H9 (cell line): ENCODE measurements at regions not wholly inside any gene's neighbourhood (a gene's known extent, or its start where the extent isn't known, plus 50 kb on each side); places are given as distances from the start of the nearest gene placed in this dataset.

Experiments
- DNase-seq: peaks from one replicate; pipeline ENCODE4 v3.0.0-alpha.2; 2017
- H2AFZ ChIP-seq: one replicate; pipeline ENCODE4 v1.6.1; 2013; ENCODE audit warnings: mild to moderate bottlenecking, low read length, control low read depth, moderate library complexity
- H2AK5ac ChIP-seq: 2 replicates; pipeline ENCODE4 v1.6.1; 2013; ENCODE audit warnings: low read length, control low read depth, mixed read lengths; ENCODE audit not compliant: insufficient read length
- H2BK120ac ChIP-seq: one replicate; pipeline ENCODE4 v1.6.1; 2013; ENCODE audit warnings: low read depth, mild to moderate bottlenecking, low read length, control low read depth, inconsistent platforms; ENCODE audit not compliant: poor library complexity, severe bottlenecking
- H2BK12ac ChIP-seq: 2 replicates; pipeline ENCODE4 v1.6.1; 2013; ENCODE audit warnings: low read length, control low read depth, mixed read lengths, low read depth; ENCODE audit not compliant: insufficient read length
- H2BK15ac ChIP-seq: 2 replicates; pipeline ENCODE4 v1.6.1; 2013; ENCODE audit warnings: low read depth, low read length, control low read depth
- H2BK20ac ChIP-seq: one replicate; pipeline ENCODE4 v1.6.1; 2013; ENCODE audit warnings: low read depth, mild to moderate bottlenecking, low read length, control low read depth, inconsistent platforms; ENCODE audit not compliant: poor library complexity, severe bottlenecking
- H2BK5ac ChIP-seq: 2 replicates; pipeline ENCODE4 v1.6.1; 2013; ENCODE audit warnings: low read length, control low read depth, mixed read lengths; ENCODE audit not compliant: insufficient read length
- H3K14ac ChIP-seq: 2 replicates; pipeline ENCODE4 v1.6.1; 2013; ENCODE audit warnings: low read length, control low read depth; ENCODE audit not compliant: insufficient read depth
- H3K18ac ChIP-seq: 2 replicates; pipeline ENCODE4 v1.6.1; 2013; ENCODE audit warnings: low read depth, mild to moderate bottlenecking, mixed read lengths, low read length, control low read depth; ENCODE audit not compliant: insufficient read length
- H3K23ac ChIP-seq: 2 replicates; pipeline ENCODE4 v1.6.1; 2013; ENCODE audit warnings: low read length, control low read depth, mixed read lengths, low read depth; ENCODE audit not compliant: insufficient read length
- H3K23me2 ChIP-seq: 2 replicates; pipeline ENCODE4 v1.6.1; 2013; ENCODE audit warnings: low read depth, mild to moderate bottlenecking, mixed read lengths, low read length, control low read depth; ENCODE audit not compliant: insufficient read length, poor library complexity, severe bottlenecking
- H3K27ac ChIP-seq: 2 replicates; pipeline ENCODE4 v1.5.1; 2013; ENCODE audit warnings: low read length, control low read depth, mixed read lengths, low read depth; ENCODE audit not compliant: insufficient read length
- H3K27me3 ChIP-seq: 2 replicates; pipeline ENCODE4 v1.6.1; 2013; ENCODE audit warnings: low read length, control low read depth, inconsistent platforms; ENCODE audit not compliant: insufficient read depth
- H3K4ac ChIP-seq: 2 replicates; pipeline ENCODE4 v1.6.1; 2013; ENCODE audit warnings: low read depth, mild to moderate bottlenecking, control low read depth, inconsistent platforms, low read length, moderate library complexity
- H3K4me1 ChIP-seq: 2 replicates; pipeline ENCODE4 v1.6.1; 2013; ENCODE audit warnings: low read length, control low read depth, inconsistent platforms; ENCODE audit not compliant: insufficient read depth
- H3K4me2 ChIP-seq: 2 replicates; pipeline ENCODE4 v1.6.1; 2013; ENCODE audit warnings: low read length, control low read depth, mixed read lengths; ENCODE audit not compliant: insufficient read length, insufficient read depth
- H3K56ac ChIP-seq: 2 replicates; pipeline ENCODE4 v1.6.1; 2013; ENCODE audit warnings: low read depth, mild to moderate bottlenecking, mixed read lengths, low read length, control low read depth; ENCODE audit not compliant: insufficient read length
- H3K79me1 ChIP-seq: 2 replicates; pipeline ENCODE4 v1.6.1; 2013; ENCODE audit warnings: low read depth, mild to moderate bottlenecking, moderate library complexity, low read length, control low read depth, inconsistent platforms; ENCODE audit not compliant: insufficient read depth, poor library complexity, severe bottlenecking
- H3K79me2 ChIP-seq: 2 replicates; pipeline ENCODE4 v1.6.1; 2013; ENCODE audit warnings: low read length, control low read depth, inconsistent platforms; ENCODE audit not compliant: insufficient read depth
- H3K9ac ChIP-seq: 2 replicates; pipeline ENCODE4 v1.6.1; 2013; ENCODE audit warnings: low read length, control low read depth, mixed read lengths; ENCODE audit not compliant: insufficient read length; ENCODE audit errors: extremely low read depth
- H3K9me3 ChIP-seq: one replicate; pipeline ENCODE4 v1.6.1; 2013; ENCODE audit warnings: low read depth, low read length, inconsistent platforms; ENCODE audit not compliant: control insufficient read depth
- H3T11ph ChIP-seq: one replicate; pipeline ENCODE4 v1.6.1; 2013; ENCODE audit warnings: mild to moderate bottlenecking, low read length, control low read depth, inconsistent platforms
- H4K20me1 ChIP-seq: one replicate; pipeline ENCODE4 v1.6.1; 2013; ENCODE audit not compliant: control insufficient read depth, insufficient read length, insufficient read depth
- H4K5ac ChIP-seq: 2 replicates; pipeline ENCODE4 v1.6.1; 2013; ENCODE audit warnings: low read depth, mild to moderate bottlenecking, mixed read lengths, low read length, control low read depth; ENCODE audit not compliant: insufficient read length
- H4K8ac ChIP-seq: replicated peaks from 2 replicates; pipeline ENCODE4 v1.6.1; 2013; ENCODE audit warnings: low read length, control low read depth, mixed read lengths, low read depth; ENCODE audit not compliant: insufficient read length
- H4K91ac ChIP-seq: 2 replicates; pipeline ENCODE4 v1.6.1; 2013; ENCODE audit warnings: low read depth, mild to moderate bottlenecking, moderate library complexity, mixed read lengths, low read length, control low read depth; ENCODE audit not compliant: insufficient read length
- H3K27ac Mint-ChIP-seq, 3 experiments: 2 replicates in 2 of 3; 3 replicates in 1 of 3; pipeline ENCODE4 v1.8.0; 2020 to 2021; ENCODE audit warnings: mixed read lengths in 3 of 3, mild to moderate bottlenecking in 1 of 3, moderate library complexity in 1 of 3
- H3K27me3 Mint-ChIP-seq: 2 replicates; pipeline ENCODE4 v1.8.0; 2021; ENCODE audit warnings: low read depth, mild to moderate bottlenecking, moderate library complexity, mixed read lengths
- H3K36me3 Mint-ChIP-seq, 3 experiments: 2 replicates in 2 of 3; 3 replicates in 1 of 3; pipeline ENCODE4 v1.8.0; 2020 to 2021; ENCODE audit warnings: low read depth in 3 of 3, mixed read lengths in 3 of 3; ENCODE audit not compliant: insufficient read depth in 1 of 3
- H3K4me1 Mint-ChIP-seq, 2 experiments: 2 replicates each; pipeline ENCODE4 v1.8.0; 2020; ENCODE audit warnings: mixed read lengths in 2 of 2
- H3K4me3 Mint-ChIP-seq, 2 experiments: 2 replicates in 1 of 2; 3 replicates in 1 of 2; pipeline ENCODE4 v1.8.0; 2020 to 2021; ENCODE audit warnings: mild to moderate bottlenecking in 2 of 2, mixed read lengths in 2 of 2, moderate library complexity in 1 of 2
- H3K9me3 Mint-ChIP-seq, 2 experiments: 2 replicates in 1 of 2; 3 replicates in 1 of 2; pipeline ENCODE4 v1.8.0; 2020; ENCODE audit warnings: mild to moderate bottlenecking in 2 of 2, mixed read lengths in 2 of 2, moderate library complexity in 1 of 2
- CTCF ChIP-seq: fragments of 200-600 bp; sonication (generic); conservative IDR thresholded peaks from 3 replicates; pipeline ENCODE4 v1.8.0; 2021; ENCODE audit warnings: antibody characterized with exemption, mild to moderate bottlenecking
- WGBS: extraction: QIAGEN DNeasy Blood & Tissue Kit; methylation state at CpG from one replicate; pipeline ENCODE4 v1.1.7; 2013; ENCODE audit warnings: missing lambda C conversion rate, low lambda C conversion rate, mixed read lengths; ENCODE audit not compliant: insufficient read length; ENCODE audit errors: extremely low coverage; 5-methylcytosine and 5-hydroxymethylcytosine counted together

- WGBS: no CpG with 5 or more reads among the region's 2 CpGs
- no peak overlapping the region for H3K56ac ChIP-seq
- H2BK15ac ChIP-seq: no peak overlapping the region
- H4K20me1 ChIP-seq: no peaks in the 10 kb centered on the region
- no peak overlapping the region for H2AK5ac ChIP-seq
- H3K9me3 Mint-ChIP-seq: no peaks in the 10 kb centered on the region
- no peak overlapping the region for H3K27ac Mint-ChIP-seq
- H3K4me1 Mint-ChIP-seq: peaks cover 6 to 9% of the 10 kb centered on the region in 2 experiments
- no peak overlapping the region for H4K91ac ChIP-seq
- no peak overlapping the region for H3K18ac ChIP-seq
- H2BK120ac ChIP-seq: no peak overlapping the region
- no peak for DNase-seq
- TF ChIP-seq CTCF: no peak
- no peak overlapping the region for H3T11ph ChIP-seq
- H3K27ac ChIP-seq: no peak overlapping the region
- H3K23ac ChIP-seq: no peak overlapping the region
- no peak overlapping the region for H2BK20ac ChIP-seq
- no peak overlapping the region for H3K14ac ChIP-seq
- H2BK5ac ChIP-seq: no peak overlapping the region
- no peak overlapping the region for H3K4ac ChIP-seq
- H3K4me3 Mint-ChIP-seq: no peak overlapping the region
- H3K9ac ChIP-seq: no peak overlapping the region
- H3K4me2 ChIP-seq: no peak overlapping the region
- H3K9me3 ChIP-seq: no peaks in the 10 kb centered on the region
- peaks cover 2% of the 10 kb centered on the region; the same call in 1 of the 2 replicates for H3K4me1 ChIP-seq
- 0 out of 2 replicates have a peak, but pooled peaks cover 4% of the 10 kb centered on the region for H3K27me3 Mint-ChIP-seq
- no peaks in the 10 kb centered on the region for H3K23me2 ChIP-seq
- no peak overlapping the region for H2AFZ ChIP-seq
- no peak overlapping the region for H4K8ac ChIP-seq
- H3K27me3 ChIP-seq: no peaks in the 10 kb centered on the region
- H3K79me2 ChIP-seq: no peaks in the 10 kb centered on the region
- H4K5ac ChIP-seq: no peak overlapping the region
- H2BK12ac ChIP-seq: peak overlapping the region; percentile 27
- no peaks in the 10 kb centered on the region for H3K79me1 ChIP-seq
- no peaks in the 10 kb centered on the region for H3K36me3 Mint-ChIP-seq
These were observed 96.7 kb upstream of the JUN start for GRCh38 chr1:58880592-58880991.
